Neural progenitor cell (in vitro differentiated cells): ENCODE measurements at regions not wholly inside any gene's neighbourhood (a gene's known extent, or its start where the extent isn't known, plus 50 kb on each side); places are given as distances from the start of the nearest gene placed in this dataset.

Experiments
- DNase-seq: peaks from one replicate; pipeline ENCODE4 v3.0.0-alpha.2; 2016; ENCODE audit warnings: low spot score
- H2AFZ ChIP-seq: fragments of 200-600 bp; sonication (generic); replicated peaks from 2 replicates; pipeline ENCODE4 v1.6.1; 2016; ENCODE audit warnings: antibody characterized with exemption
- H3F3A ChIP-seq: fragments of 200-600 bp; sonication (generic); 2 replicates; pipeline ENCODE4 v1.6.1; 2016; ENCODE audit warnings: antibody characterized with exemption, low read depth
- H3K27ac ChIP-seq: fragments of 200-600 bp; sonication (generic); 2 replicates; pipeline ENCODE4 v1.5.1; 2016; ENCODE audit warnings: mild to moderate bottlenecking
- H3K27me3 ChIP-seq: fragments of 200-600 bp; sonication (generic); 2 replicates; pipeline ENCODE4 v1.6.1; 2016; ENCODE audit warnings: mild to moderate bottlenecking, moderate library complexity
- H3K36me3 ChIP-seq: fragments of 200-600 bp; sonication (generic); 2 replicates; pipeline ENCODE4 v1.5.1; 2016
- H3K4me1 ChIP-seq: fragments of 200-600 bp; sonication (generic); 2 replicates; pipeline ENCODE4 v1.6.1; 2016; ENCODE audit warnings: mixed run types
- H3K4me2 ChIP-seq: fragments of 200-600 bp; sonication (generic); 2 replicates; pipeline ENCODE4 v1.6.1; 2016
- H3K4me3 ChIP-seq: fragments of 200-600 bp; sonication (generic); 2 replicates; pipeline ENCODE4 v1.5.1; 2016
- H3K79me2 ChIP-seq: fragments of 200-600 bp; sonication (generic); 2 replicates; pipeline ENCODE4 v1.6.1; 2016; ENCODE audit warnings: low read depth
- H3K9ac ChIP-seq: fragments of 200-600 bp; sonication (generic); 2 replicates; pipeline ENCODE4 v1.6.1; 2016
- H3K9me3 ChIP-seq: fragments of 200-600 bp; sonication (generic); 2 replicates; pipeline ENCODE4 v1.5.1; 2016; ENCODE audit warnings: low read depth
- H4K20me1 ChIP-seq: fragments of 200-600 bp; sonication (generic); 2 replicates; pipeline ENCODE4 v1.6.1; 2016; ENCODE audit warnings: low read depth
- H3K27ac Mint-ChIP-seq: 3 replicates; pipeline ENCODE4 v1.8.0; 2021; ENCODE audit warnings: mixed read lengths
- H3K27me3 Mint-ChIP-seq: 2 replicates; pipeline ENCODE4 v1.8.0; 2022; ENCODE audit warnings: low read depth, mild to moderate bottlenecking, inconsistent platforms, moderate library complexity, mixed read lengths; ENCODE audit not compliant: insufficient read depth
- H3K36me3 Mint-ChIP-seq: 3 replicates; pipeline ENCODE4 v1.8.0; 2021; ENCODE audit warnings: mixed read lengths
- H3K4me1 Mint-ChIP-seq: 3 replicates; pipeline ENCODE4 v1.8.0; 2021; ENCODE audit warnings: mixed read lengths
- H3K4me3 Mint-ChIP-seq: 3 replicates; pipeline ENCODE4 v1.8.0; 2021; ENCODE audit warnings: mild to moderate bottlenecking, moderate library complexity, mixed read lengths
- H3K9me3 Mint-ChIP-seq: 3 replicates; pipeline ENCODE4 v1.8.0; 2020; ENCODE audit warnings: mixed read lengths
- EZH2 ChIP-seq: fragments of 200-600 bp; sonication (generic); IDR thresholded peaks from 2 replicates; pipeline ENCODE4 v1.6.1; 2017; ENCODE audit warnings: antibody characterized with exemption, mild to moderate bottlenecking, moderate library complexity
- EZH2phosphoT487 ChIP-seq: fragments of 200-600 bp; sonication (generic); IDR thresholded peaks from 2 replicates; pipeline ENCODE4 v1.6.1; 2017; ENCODE audit warnings: antibody characterized with exemption
- TF ChIP-seq, protein P1 (sequence below): fragments of 200-600 bp; sonication (generic); IDR thresholded peaks from 2 replicates; pipeline ENCODE4 v1.5.1; 2017; ENCODE audit warnings: antibody characterized with exemption, mild to moderate bottlenecking

DNA sequence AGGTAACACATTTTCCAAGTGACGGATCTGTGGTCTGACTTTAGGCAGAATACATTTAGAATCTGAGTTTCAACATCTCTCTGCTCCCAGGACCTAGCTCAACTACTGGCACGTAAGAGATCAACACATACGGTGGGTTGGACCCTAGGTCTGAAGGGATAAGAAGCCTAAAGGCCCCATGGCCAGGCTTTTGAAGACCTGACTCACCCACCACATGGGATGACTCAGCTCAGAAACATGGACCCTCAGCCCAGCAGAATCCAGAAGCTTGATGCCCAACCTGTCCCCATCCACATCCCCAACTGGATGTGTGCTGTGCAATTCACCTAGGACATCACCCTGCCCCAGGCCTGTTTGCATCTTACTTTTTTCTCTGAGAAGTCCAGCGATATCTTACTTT is 770.2 kb downstream of the BCL11B start:
- H3K27me3 Mint-ChIP-seq: peaks cover 2% of the 10 kb centered on the region
- Histone ChIP-seq H3K4me1 (no peaks in the 10 kb centered on the region), H3K4me2 (no peak overlapping the region), H3K9me3 (no peaks in the 10 kb centered on the region), H3F3A (no peaks in the 10 kb centered on the region), H3K9ac (no peak overlapping the region), H3K36me3 (no peaks in the 10 kb centered on the region), H3K27ac (no peak overlapping the region), H2AFZ (no peak overlapping the region), H3K4me3 (no peak overlapping the region), H4K20me1 (no peaks in the 10 kb centered on the region), H3K27me3 (no peaks in the 10 kb centered on the region), H3K79me2 (no peaks in the 10 kb centered on the region)
- H3K4me1 Mint-ChIP-seq: no peaks in the 10 kb centered on the region
- no peaks in the 10 kb centered on the region for H3K9me3 Mint-ChIP-seq
- no peaks in the 10 kb centered on the region for H3K36me3 Mint-ChIP-seq
- TF ChIP-seq EZH2: no peak
- no peak for TF ChIP-seq EZH2phosphoT487
- no peak overlapping the region for H3K4me3 Mint-ChIP-seq
- H3K27ac Mint-ChIP-seq: no peak overlapping the region
- DNase-seq: no peak

DNA sequence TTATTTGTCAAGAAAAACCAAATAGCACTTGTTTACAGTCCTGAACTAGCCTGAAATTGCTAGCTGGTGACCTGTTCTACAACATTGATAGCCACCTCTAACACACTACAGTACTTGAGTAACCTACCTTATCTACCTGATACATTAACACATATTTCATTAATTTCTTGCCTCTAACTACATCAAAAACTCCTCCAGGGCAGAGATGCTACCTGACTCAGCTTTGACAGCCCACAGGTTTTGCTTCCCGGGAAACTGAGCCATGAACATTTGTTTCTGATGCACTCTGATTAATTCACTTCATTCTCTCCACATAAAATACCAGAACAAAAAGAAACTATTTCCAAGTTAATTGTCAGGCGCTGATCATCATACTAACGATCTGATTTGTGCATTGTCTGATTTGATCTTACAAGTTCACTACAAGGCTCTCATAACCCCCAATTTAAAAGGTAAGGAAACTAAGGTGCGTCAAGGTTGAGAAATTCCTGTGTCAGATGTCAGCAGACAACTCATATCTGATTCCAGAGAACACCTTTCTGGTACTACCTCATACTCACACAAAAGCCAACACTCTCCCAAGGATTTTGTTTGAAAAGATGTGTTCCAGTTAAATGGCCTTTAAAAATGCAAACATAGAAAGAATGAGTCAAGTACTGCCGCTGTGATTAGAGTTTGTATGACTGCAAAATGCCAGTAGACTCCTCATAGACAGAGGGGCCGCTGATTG is 768.7 kb downstream of the BCL11B start:
- Histone ChIP-seq H3F3A (no peaks in the 10 kb centered on the region), H3K9ac (no peak overlapping the region), H4K20me1 (no peaks in the 10 kb centered on the region), H3K4me3 (no peak overlapping the region), H3K27ac (no peak overlapping the region), H3K27me3 (no peaks in the 10 kb centered on the region), H3K36me3 (no peaks in the 10 kb centered on the region), H3K79me2 (no peaks in the 10 kb centered on the region), H3K4me2 (no peak overlapping the region), H2AFZ (no peak overlapping the region), H3K4me1 (no peaks in the 10 kb centered on the region), H3K9me3 (no peaks in the 10 kb centered on the region)
- Mint-ChIP-seq H3K9me3 (no peaks in the 10 kb centered on the region), H3K27me3 (peaks cover 2% of the 10 kb centered on the region), H3K36me3 (no peaks in the 10 kb centered on the region), H3K4me1 (no peaks in the 10 kb centered on the region), H3K27ac (no peak overlapping the region), H3K4me3 (no peak overlapping the region)
- TF ChIP-seq EZH2phosphoT487 (no peak), EZH2 (no peak)
- TF ChIP-seq, protein P1, sequence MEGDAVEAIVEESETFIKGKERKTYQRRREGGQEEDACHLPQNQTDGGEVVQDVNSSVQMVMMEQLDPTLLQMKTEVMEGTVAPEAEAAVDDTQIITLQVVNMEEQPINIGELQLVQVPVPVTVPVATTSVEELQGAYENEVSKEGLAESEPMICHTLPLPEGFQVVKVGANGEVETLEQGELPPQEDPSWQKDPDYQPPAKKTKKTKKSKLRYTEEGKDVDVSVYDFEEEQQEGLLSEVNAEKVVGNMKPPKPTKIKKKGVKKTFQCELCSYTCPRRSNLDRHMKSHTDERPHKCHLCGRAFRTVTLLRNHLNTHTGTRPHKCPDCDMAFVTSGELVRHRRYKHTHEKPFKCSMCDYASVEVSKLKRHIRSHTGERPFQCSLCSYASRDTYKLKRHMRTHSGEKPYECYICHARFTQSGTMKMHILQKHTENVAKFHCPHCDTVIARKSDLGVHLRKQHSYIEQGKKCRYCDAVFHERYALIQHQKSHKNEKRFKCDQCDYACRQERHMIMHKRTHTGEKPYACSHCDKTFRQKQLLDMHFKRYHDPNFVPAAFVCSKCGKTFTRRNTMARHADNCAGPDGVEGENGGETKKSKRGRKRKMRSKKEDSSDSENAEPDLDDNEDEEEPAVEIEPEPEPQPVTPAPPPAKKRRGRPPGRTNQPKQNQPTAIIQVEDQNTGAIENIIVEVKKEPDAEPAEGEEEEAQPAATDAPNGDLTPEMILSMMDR: no peak
- DNase-seq: no peak

DNA sequence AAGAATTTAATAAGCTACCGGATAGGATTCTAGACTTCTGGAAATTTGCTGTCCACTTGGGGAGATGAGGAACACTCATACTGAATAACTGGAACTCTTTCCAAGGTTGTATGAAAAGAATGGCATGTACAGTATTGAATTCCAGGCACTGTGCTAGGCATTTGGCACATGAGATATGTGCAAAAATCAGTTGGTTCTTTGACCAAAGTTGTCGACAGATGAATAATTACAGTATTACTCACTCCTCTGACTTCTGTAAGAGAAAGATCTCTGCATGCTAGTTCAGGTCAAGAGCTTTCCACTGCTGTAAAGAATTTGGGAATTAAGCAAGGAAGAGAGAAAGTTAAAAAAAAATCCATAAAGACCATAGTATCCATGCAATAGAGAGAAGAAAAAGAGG is 764.7 kb downstream of the BCL11B start:
- H3K4me3 ChIP-seq: no peak overlapping the region
- Mint-ChIP-seq H3K36me3 (no peaks in the 10 kb centered on the region), H3K4me1 (no peaks in the 10 kb centered on the region), H3K4me3 (no peak overlapping the region), H3K27me3 (no peaks in the 10 kb centered on the region), H3K27ac (no peak overlapping the region), H3K9me3 (peaks cover 8% of the 10 kb centered on the region)
- H3K9me3 ChIP-seq: no peaks in the 10 kb centered on the region
- no peak overlapping the region for H3K9ac ChIP-seq
- no peaks in the 10 kb centered on the region for H3K79me2 ChIP-seq
- H3K4me1 ChIP-seq: peaks cover 5% of the 10 kb centered on the region
- H3K4me2 ChIP-seq: no peak overlapping the region
- TF ChIP-seq EZH2phosphoT487 (no peak), EZH2 (no peak)
- TF ChIP-seq, protein P1: no peak
- H3K36me3 ChIP-seq: no peaks in the 10 kb centered on the region
- no peaks in the 10 kb centered on the region for H3K27me3 ChIP-seq
- no peaks in the 10 kb centered on the region for H4K20me1 ChIP-seq
- H2AFZ ChIP-seq: no peak overlapping the region
- no peaks in the 10 kb centered on the region for H3F3A ChIP-seq
- no peak overlapping the region for H3K27ac ChIP-seq
- DNase-seq: no peak

DNA sequence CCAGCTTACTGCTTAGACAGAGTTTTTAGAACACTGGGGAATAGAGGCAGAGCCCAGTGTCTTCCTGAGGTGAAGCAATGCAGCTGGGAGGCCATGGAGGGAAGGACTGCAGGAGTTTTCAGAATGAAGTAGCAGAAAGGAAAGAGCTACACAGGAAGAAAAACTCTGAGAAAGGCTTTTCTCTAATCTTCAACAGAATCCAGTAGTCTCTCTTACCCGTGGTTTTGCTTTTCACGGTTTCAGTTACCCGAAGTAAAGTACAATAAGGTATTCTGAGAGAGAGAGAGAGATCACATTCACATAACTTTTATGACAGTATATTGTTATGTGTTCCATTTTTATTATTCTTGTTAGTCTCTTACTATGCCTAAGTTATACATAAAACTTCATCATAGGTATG is 761.6 kb downstream of the BCL11B start:
- Histone ChIP-seq H3K4me3 (no peak overlapping the region), H3K27ac (no peak overlapping the region), H3K9ac (no peak overlapping the region), H3K4me1 (peaks cover 5% of the 10 kb centered on the region), H3K9me3 (no peaks in the 10 kb centered on the region), H2AFZ (peak overlapping the region; percentile 17), H3K4me2 (no peak overlapping the region), H3K36me3 (no peaks in the 10 kb centered on the region), H3K79me2 (no peaks in the 10 kb centered on the region), H3F3A (no peaks in the 10 kb centered on the region), H4K20me1 (no peaks in the 10 kb centered on the region), H3K27me3 (no peaks in the 10 kb centered on the region)
- no peak overlapping the region for H3K4me3 Mint-ChIP-seq
- no peak for DNase-seq
- no peak overlapping the region for H3K27ac Mint-ChIP-seq
- H3K9me3 Mint-ChIP-seq: peaks cover 8% of the 10 kb centered on the region
- H3K27me3 Mint-ChIP-seq: no peaks in the 10 kb centered on the region
- no peak for TF ChIP-seq EZH2
- no peak for TF ChIP-seq EZH2phosphoT487
- TF ChIP-seq, protein P1: no peak
- no peaks in the 10 kb centered on the region for H3K36me3 Mint-ChIP-seq
- H3K4me1 Mint-ChIP-seq: no peaks in the 10 kb centered on the region
